Right forelimb (tissue), 1 donor: ENCODE measurements at regions not wholly inside any gene's neighbourhood (a gene's known extent, or its start where the extent isn't known, plus 50 kb on each side); places are given as distances from the start of the nearest gene placed in this dataset.

Source experiments
- DNase-seq: peaks from one replicate; pipeline ENCODE4 v3.0.0-alpha.2; 2018

DNA sequence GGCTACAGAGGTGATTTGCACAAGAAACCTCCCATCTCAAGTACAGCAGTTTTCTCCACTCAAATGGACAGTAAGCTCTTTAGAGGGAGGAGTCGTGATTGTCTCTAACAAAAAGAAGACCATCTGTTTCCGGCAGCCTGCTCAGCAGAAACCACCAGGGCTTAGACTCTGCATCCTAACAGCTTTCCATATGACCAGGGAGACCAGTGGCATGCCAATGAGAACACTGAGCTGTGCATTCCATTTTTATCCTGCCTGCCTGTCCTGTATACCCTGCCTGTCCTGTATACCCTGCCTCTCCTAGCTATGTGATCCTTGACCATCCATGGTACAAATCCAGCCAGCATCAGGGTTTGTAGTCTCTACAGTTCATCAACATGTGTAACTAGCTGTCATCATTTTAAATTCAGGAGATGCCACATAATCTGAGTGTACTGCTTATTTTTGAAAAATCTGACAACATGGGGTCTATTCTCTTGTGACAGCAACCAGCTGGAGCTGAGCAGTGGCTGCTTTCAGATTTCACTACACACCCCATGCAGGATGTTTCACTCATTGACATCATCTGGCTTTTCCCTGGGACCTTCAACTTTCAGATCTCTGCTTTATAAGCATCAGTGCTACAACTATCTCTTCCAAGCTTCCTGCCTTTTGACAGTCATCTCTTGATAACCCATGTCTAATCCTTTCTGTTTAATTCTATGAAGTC, 50.5 kb upstream of the POU2AF2 start:
- DNase-seq: no peak

- DNase-seq: no peak
These were observed 51.5 kb upstream of the POU2AF2 start for GRCh38 chr11:111193924-111194490.

GRCh38 chr11:111189466-111189865, 56.1 kb upstream of the POU2AF2 start:
- no peak for DNase-seq

DNA sequence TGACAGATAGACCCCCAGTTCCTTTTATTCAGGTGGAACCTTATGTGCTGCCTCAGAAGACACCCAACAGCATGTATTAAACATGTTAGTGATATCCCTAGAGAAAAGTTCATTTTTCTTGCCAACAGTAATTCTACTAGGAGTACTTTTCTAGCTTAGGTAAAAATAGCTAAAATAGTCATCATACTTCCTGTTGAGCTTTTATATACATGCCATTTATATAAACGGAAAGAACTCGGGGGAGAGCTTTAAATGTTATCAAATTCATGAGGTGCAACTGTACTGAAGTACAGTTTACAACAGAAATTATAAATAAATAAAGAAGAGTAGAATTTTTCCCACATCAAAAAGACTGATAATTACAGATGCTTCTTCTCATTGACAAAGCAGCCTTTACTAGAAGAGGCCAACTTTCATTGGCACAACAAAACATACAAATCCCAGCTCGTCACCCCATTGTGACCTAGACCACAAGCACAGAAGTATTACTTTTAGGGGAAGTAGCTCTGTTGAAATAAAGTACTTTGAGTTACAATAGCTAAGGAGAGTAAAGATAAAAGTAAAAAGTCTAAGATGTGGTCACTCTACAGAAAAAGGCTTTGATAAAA, 59.1 kb upstream of the POU2AF2 start:
- DNase-seq: no peak

- DNase-seq: no peak
These were observed 60.3 kb upstream of the POU2AF2 start for GRCh38 chr11:111185266-111185665.

DNA sequence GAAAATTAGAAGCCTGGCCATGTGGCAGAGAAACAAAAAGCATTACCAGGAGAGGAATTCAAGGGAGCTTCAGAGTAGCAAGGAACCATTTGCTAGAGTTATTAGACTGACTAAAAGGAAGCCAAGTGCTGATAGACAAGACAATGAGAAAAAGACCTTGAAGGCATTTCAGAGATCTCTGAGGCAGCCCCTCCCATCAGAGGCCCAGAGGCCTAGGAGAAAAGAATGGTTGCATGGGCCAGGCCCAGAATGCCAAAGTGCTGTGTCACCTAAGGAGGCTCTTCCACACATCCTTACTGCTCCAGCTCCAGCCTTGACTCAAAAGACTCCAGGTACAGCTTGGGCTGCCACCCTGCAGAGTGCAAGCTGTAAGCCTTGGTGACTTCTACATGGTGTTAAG, 61.8 kb upstream of the POU2AF2 start:
- DNase-seq: no peak

- no peak for DNase-seq
These were observed 66.2 kb upstream of the POU2AF2 start for GRCh38 chr11:111179184-111179910.

DNA sequence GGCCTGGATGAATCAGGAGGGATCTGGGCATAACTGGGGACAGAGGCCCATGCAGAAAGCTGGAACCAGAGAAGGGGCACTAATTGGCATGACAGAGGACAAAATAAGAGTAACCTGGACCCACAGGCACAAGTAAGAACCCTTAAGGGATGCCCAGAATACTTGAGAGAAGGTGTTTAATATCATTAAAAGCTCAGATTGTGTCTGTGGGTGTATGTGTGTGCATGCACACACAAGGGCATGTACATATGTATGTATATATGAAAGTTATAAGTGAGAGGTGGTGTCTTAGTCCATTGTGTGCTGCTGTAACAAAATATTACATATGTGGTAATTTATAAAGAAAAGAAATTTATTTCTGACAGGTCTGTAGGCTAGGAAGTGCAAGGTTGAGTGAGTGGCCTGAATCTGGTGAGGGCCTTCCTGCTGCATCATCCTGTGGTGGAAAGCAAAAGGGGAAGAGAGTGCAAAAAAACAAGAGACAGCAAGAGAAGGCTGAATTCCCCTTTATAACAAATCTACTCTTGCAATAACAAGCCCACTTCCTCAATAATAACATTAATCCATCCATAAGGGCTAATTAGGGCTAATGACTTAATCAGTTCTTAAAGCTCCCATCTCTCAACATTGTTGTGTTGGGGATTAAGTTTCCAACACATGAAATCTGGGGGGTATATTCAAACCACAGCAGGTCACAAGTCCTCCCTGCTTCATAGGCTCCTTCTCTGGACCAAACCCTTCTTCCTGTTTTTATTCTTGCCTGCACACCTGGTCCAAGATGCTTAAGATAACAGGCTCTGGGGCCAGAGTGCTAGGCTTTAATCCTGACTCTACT, 68.3 kb upstream of the POU2AF2 start:
- DNase-seq: no peak

- no peak for DNase-seq
These were observed 68.9 kb upstream of the POU2AF2 start for GRCh38 chr11:111176603-111177002.

GRCh38 chr11:111173221-111173620, 72.3 kb upstream of the POU2AF2 start:
- no peak for DNase-seq

DNA sequence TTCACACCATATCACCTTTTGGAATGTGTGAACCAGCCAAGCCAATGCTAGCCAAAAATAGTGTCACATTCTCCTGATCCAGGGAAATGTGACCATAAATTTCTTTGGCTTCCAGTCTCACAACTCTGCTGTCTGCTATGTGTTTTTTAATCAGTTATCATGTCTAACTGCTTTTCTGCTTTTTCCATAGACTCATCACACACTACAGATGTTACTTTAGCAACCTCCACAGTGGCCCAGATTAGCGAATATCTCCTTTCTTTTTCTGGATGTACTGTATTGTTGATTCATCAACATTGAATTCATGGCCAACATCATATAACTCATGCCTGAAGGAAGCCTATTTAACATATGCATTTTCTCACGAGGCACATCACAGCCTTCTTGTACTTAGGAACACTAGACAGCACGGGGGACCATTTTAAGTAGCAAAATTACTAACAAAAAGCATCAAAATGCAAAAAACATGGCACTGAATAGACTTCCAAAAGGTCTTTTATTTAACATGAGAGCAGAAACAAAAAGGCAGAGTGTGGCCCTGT, 73.1 kb upstream of the POU2AF2 start:
- no peak for DNase-seq

DNA sequence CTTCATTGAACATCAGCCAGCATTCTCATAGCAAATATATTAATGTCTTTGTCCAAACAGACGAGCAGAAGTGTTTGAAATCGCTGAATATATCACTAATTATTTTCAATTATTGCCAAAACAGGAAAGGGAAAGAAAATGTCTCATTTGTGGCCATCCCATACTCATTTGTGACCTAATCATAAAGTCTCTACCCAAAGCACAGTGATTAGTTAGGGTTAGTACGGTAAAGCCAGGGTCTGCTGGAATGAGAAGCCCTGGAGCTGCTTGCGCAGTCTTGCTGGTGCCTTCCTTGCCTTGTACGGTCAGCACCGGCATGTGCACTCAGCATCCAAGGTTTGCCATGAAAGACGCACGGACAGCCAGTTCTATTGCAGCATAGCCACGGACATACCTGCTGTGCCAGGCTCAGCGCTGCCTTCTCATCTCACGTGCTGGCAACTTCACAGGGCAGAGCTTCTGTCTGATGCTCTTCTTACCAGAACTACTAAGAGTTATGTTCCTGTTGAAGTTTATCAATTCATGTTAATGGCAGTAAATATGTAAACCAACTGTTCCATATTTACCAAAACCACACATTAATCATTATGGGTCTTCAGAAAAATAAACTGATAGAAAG, 74.7 kb upstream of the POU2AF2 start:
- DNase-seq: no peak

- DNase-seq: no peak
These were observed 76.2 kb upstream of the POU2AF2 start for GRCh38 chr11:111169367-111169766.

DNA sequence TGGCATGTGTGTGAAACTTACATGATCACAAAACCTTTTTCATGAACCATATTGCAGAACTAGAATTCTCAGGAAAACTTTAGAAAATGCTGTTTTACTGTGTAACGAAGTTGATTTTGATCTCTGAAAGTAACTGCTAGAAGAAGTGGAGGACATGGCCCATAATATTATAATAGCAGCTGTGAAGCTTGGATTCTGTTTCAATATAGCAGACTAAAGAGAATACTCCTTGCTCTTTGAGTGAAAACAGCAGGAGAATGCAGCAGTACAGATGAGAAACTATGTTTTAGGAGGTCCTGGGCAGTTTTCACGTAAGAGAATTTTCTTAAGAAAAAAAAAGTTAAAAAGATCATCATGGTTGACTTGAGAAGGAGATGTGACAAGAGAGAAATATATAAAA, 76.7 kb upstream of the POU2AF2 start:
- no peak for DNase-seq

DNA sequence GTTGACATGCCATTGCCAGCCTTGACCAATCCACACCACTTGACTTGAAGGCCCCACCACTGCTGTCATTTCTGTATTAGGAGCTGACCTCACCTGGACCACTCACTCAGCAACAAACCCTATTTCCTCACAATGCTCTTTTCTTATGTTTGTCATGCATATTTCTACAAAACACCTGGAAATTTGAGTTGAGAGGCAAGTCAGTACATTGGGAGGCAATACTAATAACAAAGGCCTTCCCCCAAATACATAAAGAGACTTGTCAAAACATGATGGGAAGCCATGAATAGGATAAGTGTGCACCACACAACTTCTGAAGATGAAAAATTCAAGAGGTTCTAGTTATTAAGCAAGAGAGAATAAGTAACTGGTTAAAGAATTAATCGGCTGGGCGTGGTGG, 77.9 kb upstream of the POU2AF2 start:
- no peak for DNase-seq

DNA sequence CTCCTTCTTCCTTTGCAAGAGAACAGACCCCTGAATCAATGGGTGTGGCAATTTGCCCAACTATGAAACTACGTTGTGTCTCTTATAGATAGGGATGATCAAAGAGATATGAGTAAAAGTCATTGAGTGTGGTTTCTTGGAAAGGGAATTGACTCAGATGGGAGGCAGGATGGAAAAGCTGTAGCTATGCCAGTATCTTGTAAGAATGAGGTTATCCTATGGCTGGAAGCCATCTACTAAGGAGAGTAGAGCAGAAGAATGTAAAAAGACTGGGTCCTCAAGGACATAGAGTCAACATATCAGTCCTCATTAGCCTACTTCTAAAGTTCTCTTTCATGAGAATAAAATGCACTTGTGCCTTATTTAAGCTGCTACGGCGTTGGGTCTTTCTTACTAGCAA, 78.9 kb upstream of the POU2AF2 start:
- DNase-seq: no peak

- no peak for DNase-seq
These were observed 83.2 kb upstream of the POU2AF2 start for GRCh38 chr11:111162305-111162704.

DNA sequence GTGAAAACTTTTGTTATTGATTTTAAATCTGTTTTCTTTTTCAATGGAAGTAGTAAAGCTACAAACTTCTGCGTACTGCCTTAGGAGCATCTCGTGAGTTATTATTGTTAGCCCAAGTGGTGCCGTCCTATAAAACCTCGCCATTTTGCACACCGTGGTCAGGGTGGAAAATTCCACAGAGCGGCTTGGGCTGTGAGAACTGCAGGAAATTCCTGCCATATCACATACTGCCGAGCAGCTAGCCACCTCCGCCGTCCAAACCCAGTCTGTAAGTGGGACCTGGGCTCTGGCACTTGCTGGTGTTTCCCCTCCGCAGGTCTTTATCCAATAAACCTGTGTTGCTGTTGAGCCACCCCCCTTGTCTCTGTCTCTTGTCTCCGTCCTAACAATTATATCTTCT, 88.0 kb upstream of the POU2AF2 start:
- DNase-seq: no peak

GRCh38 chr11:111155021-111155420, 90.5 kb upstream of the POU2AF2 start:
- no peak for DNase-seq

GRCh38 chr11:111153194-111153593, 92.3 kb upstream of the POU2AF2 start:
- no peak for DNase-seq

GRCh38 chr11:111148953-111149352, 96.6 kb upstream of the POU2AF2 start:
- no peak for DNase-seq

- no peak for DNase-seq
These were observed 97.4 kb upstream of the POU2AF2 start for GRCh38 chr11:111148121-111148520.
